GM12878 (cell line): ENCODE measurements at regions not wholly inside any gene's neighbourhood (a gene's known extent, or its start where the extent isn't known, plus 50 kb on each side); places are given as distances from the start of the nearest gene placed in this dataset.

ENCODE experiments used
- ATAC-seq: fragments of 200-7000 bp; cut with Tn5 transposase; 3 replicates; pipeline ENCODE4 v1.9.1; 2020; ENCODE audit warnings: mild to moderate bottlenecking, moderate library complexity
- BruUV-seq: library from RNA; stranded (reverse); fragments of 400-500 nt; replicated peaks from 2 replicates; lab custom pipeline; 2021; lab: Mats Ljungman, UMichigan
- CTCF ChIA-PET: fragments of 300-600 bp; sonication (Branson Sonifier 250); formaldehyde crosslinking; extraction: SDS; loops from one replicate; lab custom pipeline; 2021; ENCODE audit warnings: inconsistent platforms; lab: Yijun Ruan, JAX
- POLR2A ChIA-PET: fragments of 350-600 bp; formaldehyde crosslinking; extraction: SDS; loops from one replicate; lab custom pipeline; 2021; ENCODE audit warnings: inconsistent platforms; lab: Charles Lee
- RAD21 ChIA-PET: fragments of 300-600 bp; sonication (Branson Sonifier 250); formaldehyde crosslinking; loops from one replicate; lab custom pipeline; 2023; ENCODE audit warnings: antibody characterized with exemption; ENCODE audit not compliant: unreplicated experiment; lab: Charles Lee
- SMC1A ChIA-PET: fragments of 300-600 bp; sonication (Branson Sonifier 250); formaldehyde crosslinking; loops from one replicate; lab custom pipeline; 2023; ENCODE audit not compliant: unreplicated experiment, uncharacterized antibody; lab: Charles Lee
- DNase-seq: peaks from one replicate; pipeline ENCODE4 v3.0.0-alpha.2; 2011; ENCODE audit warnings: low read depth, low spot score
- FAIRE-seq: peaks from 3 replicates; lab custom pipeline; 2011; peaks lifted over from hg19 to GRCh38; lab: Jason Lieb, UNC
- H2AFZ ChIP-seq: 2 replicates; pipeline ENCODE4 v1.6.0; 2011; ENCODE audit warnings: low read depth, low read length, control low read depth; ENCODE audit not compliant: control insufficient read depth
- H3K27ac ChIP-seq: 2 replicates; pipeline ENCODE4 v1.5.1; 2011; ENCODE audit warnings: control low read depth; ENCODE audit not compliant: control insufficient read depth, insufficient read depth
- H3K27me3 ChIP-seq, 2 experiments: replicated peaks in 1 of 2; 2 replicates each; pipeline versions ENCODE4 v1.6.0 to v1.6.1; 2011; ENCODE audit warnings: low read length in 1 of 2; ENCODE audit not compliant: control insufficient read depth in 2 of 2, insufficient read depth in 2 of 2
- H3K36me3 ChIP-seq, 2 experiments: 2 replicates each; pipeline ENCODE4 v1.5.1; 2011; ENCODE audit warnings: low read length in 1 of 2; ENCODE audit not compliant: control insufficient read depth in 2 of 2, insufficient read depth in 2 of 2
- H3K4me1 ChIP-seq: 2 replicates; pipeline ENCODE4 v1.6.1; 2011; ENCODE audit warnings: mild to moderate bottlenecking, low read length, moderate library complexity, mixed read lengths; ENCODE audit not compliant: control insufficient read depth, insufficient read depth
- H3K4me2 ChIP-seq: 2 replicates; pipeline ENCODE4 v1.6.0; 2011; ENCODE audit warnings: control low read depth; ENCODE audit not compliant: control insufficient read depth, insufficient read depth
- H3K4me3 ChIP-seq: fragments of 200-600 bp; sonication (generic); 2 replicates; pipeline ENCODE4 v1.5.1; 2016
- H3K79me2 ChIP-seq: 2 replicates; pipeline ENCODE4 v1.6.0; 2011; ENCODE audit warnings: low read length; ENCODE audit not compliant: control insufficient read depth, insufficient read depth
- H3K9ac ChIP-seq: 2 replicates; pipeline ENCODE4 v1.8.0; 2011; ENCODE audit warnings: low read length, control low read depth, mixed read lengths; ENCODE audit not compliant: control insufficient read depth, insufficient read depth
- H3K9me3 ChIP-seq: replicated peaks from 3 replicates; pipeline ENCODE4 v1.5.1; 2011; ENCODE audit warnings: mild to moderate bottlenecking, low read length; ENCODE audit not compliant: control insufficient read depth, insufficient read depth
- H4K20me1 ChIP-seq: 2 replicates; pipeline ENCODE4 v1.6.0; 2011; ENCODE audit not compliant: control insufficient read depth, insufficient read depth
- CHD1 ChIP-seq: IDR thresholded peaks from 2 replicates; pipeline ENCODE4 v1.6.1; 2012; ENCODE audit warnings: low read depth, low read length, improper control_type of control experiment
- CHD2 ChIP-seq: IDR thresholded peaks from 2 replicates; pipeline ENCODE4 v1.6.1; 2011; ENCODE audit warnings: low read depth, low read length, improper control_type of control experiment, borderline replicate concordance
- CREB1 ChIP-seq: IDR thresholded peaks from 2 replicates; pipeline ENCODE4 v1.6.1; 2012; ENCODE audit warnings: low read depth, mild to moderate bottlenecking, inconsistent platforms
- EGR1 ChIP-seq, 2 experiments: IDR thresholded peaks; 1 replicate in 1 of 2; 2 replicates in 1 of 2; pipeline ENCODE4 v1.6.1; 2011 to 2012; ENCODE audit warnings: low read depth in 2 of 2, low read length in 2 of 2, borderline replicate concordance in 1 of 2, mild to moderate bottlenecking in 1 of 2, moderate library complexity in 1 of 2
- HDAC2 ChIP-seq: fragments of 200-600 bp; sonication (generic); IDR thresholded peaks from 2 replicates; pipeline ENCODE4 v1.6.1; 2017
- IRF4 ChIP-seq: IDR thresholded peaks from 2 replicates; pipeline ENCODE4 v1.6.1; 2011; ENCODE audit warnings: low read depth, low read length
- MTA2 ChIP-seq: fragments of 450-650 bp; IDR thresholded peaks from 2 replicates; pipeline ENCODE4 v1.6.1; 2016; ENCODE audit warnings: low read depth, mild to moderate bottlenecking, moderate library complexity
- MYB ChIP-seq: fragments of 150-350 bp; IDR thresholded peaks from 2 replicates; pipeline ENCODE4 v1.6.1; 2014; ENCODE audit warnings: mild to moderate bottlenecking, low read depth, low read length, borderline replicate concordance
- NFIC ChIP-seq: IDR thresholded peaks from 2 replicates; pipeline ENCODE4 v1.6.1; 2012; ENCODE audit warnings: low read depth, mild to moderate bottlenecking, inconsistent platforms, low read length, moderate library complexity
- NRF1 ChIP-seq: conservative IDR thresholded peaks from 2 replicates; pipeline ENCODE4 v1.6.1; 2011; ENCODE audit warnings: mild to moderate bottlenecking, low read depth, low read length, improper control_type of control experiment
- PAX8 ChIP-seq: fragments of 450-650 bp; IDR thresholded peaks from 2 replicates; pipeline ENCODE4 v1.6.1; 2017; ENCODE audit warnings: mild to moderate bottlenecking, moderate library complexity
- SIN3A ChIP-seq: IDR thresholded peaks from 2 replicates; pipeline ENCODE4 v1.6.1; 2012; ENCODE audit warnings: low read depth, low read length, improper control_type of control experiment
- SP1 ChIP-seq: IDR thresholded peaks from one replicate; pipeline ENCODE4 v1.6.1; 2011; ENCODE audit warnings: low read depth, low read length
- SPI1 ChIP-seq: IDR thresholded peaks from 2 replicates; pipeline ENCODE4 v1.6.1; 2011; ENCODE audit warnings: low read depth, mild to moderate bottlenecking, low read length, moderate library complexity, borderline replicate concordance; ENCODE audit not compliant: insufficient read depth
- SRF ChIP-seq, 2 experiments: IDR thresholded peaks; 2 replicates each; pipeline ENCODE4 v1.6.1; 2011; ENCODE audit warnings: low read depth in 2 of 2, low read length in 2 of 2, mild to moderate bottlenecking in 1 of 2, moderate library complexity in 1 of 2
- STAT3 ChIP-seq: IDR thresholded peaks from 2 replicates; pipeline ENCODE4 v1.6.1; 2011; ENCODE audit warnings: low read depth, low read length, improper control_type of control experiment
- TCF3 ChIP-seq: IDR thresholded peaks from 2 replicates; pipeline ENCODE4 v1.6.1; 2012; ENCODE audit warnings: low read depth, mild to moderate bottlenecking, low read length, borderline replicate concordance; ENCODE audit not compliant: insufficient read depth
- WGBS: methylation state at CpG from one replicate; pipeline ENCODE4 v1.1.6; 2016; ENCODE audit warnings: low lambda C conversion rate; ENCODE audit not compliant: insufficient replicate concordance, insufficient coverage; ENCODE audit errors: missing lambda C conversion rate; 5-methylcytosine and 5-hydroxymethylcytosine counted together
- in situ Hi-C: fragments of 300-500 bp; cut with MboI; formaldehyde crosslinking; loops from 9 replicates; pipeline ENCODE4 v1.14.3; 2018; ENCODE audit warnings: mixed read lengths
- intact Hi-C: fragments of 100-400 bp; cut with micrococcal nuclease; formaldehyde crosslinking; loops from one replicate; pipeline ENCODE4 v1.14.2; 2022; ENCODE audit not compliant: unreplicated experiment
- TF ChIP-seq, protein P1 (sequence below): fragments of 450-650 bp; IDR thresholded peaks from 2 replicates; pipeline ENCODE4 v1.6.1; 2014; ENCODE audit warnings: mild to moderate bottlenecking
- TF ChIP-seq, protein P2 (sequence below): fragments of 150-350 bp; IDR thresholded peaks from 2 replicates; pipeline ENCODE4 v1.6.1; 2016; ENCODE audit warnings: low read depth, low read length

DNA sequence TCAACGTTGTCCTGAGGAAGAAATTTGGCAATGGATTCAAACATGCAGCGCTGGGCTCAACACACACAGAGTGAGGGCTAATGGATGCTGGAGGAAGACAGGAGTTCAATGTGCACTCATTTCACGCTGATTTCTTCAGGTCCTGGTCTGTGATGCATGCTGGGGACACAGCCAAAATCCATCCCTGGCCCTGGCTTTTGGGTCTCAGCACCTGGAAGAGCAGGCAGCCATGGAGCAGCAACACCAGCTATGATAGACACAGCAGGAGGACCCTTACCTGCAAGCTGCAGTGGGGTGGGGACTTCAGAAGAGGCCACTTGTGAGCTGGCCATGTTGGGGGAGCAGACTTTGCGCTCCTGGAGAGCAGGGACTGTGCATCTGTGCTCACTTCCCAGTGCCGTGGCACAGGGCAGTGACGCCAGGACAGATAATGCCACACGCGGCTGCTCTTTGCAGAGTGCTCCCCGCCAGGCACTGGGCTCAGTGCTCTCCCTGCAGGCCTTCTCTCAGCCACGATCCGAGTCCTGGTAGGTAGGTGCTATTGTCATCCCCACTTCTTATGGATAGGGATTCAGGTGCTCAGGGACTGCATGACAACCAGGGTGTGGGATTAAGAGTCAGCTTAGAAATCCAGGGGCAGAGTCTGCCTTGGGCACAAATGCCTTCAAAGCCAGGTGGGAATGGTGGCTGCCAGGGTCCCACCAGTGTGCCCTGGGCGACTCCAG is 138.8 kb upstream of the UNC5B start:
- Histone ChIP-seq H3K9me3 (no peaks in the 10 kb centered on the region), H3K36me3 (no peaks in the 10 kb centered on the region), H3K27ac (no peak overlapping the region), H3K4me2 (no peak overlapping the region), H3K27me3 (peaks cover 0 to 6% of the 10 kb centered on the region in 2 experiments; a peak in 3 of 4 replicates), H3K4me1 (no peaks in the 10 kb centered on the region), H4K20me1 (no peaks in the 10 kb centered on the region; the same call in 1 of the 2 replicates), H3K4me3 (no peak overlapping the region), H3K9ac (no peak overlapping the region), H3K79me2 (no peaks in the 10 kb centered on the region), H2AFZ (no peak overlapping the region)
- in situ Hi-C loops (no loop called here), intact Hi-C loops (no loop called here)
- DNase-seq (no peak), FAIRE-seq (no peak), ATAC-seq (no peak)
- CTCF ChIA-PET: no interaction called here
- WGBS: 30% methylated on average over 11 of the region's 12 CpGs
- TF ChIP-seq CHD1 (no peak), SRF (IDR thresholded peaks at IDR 0.05; ENCODE audit: low read depth in 2 of 2, low read length in 2 of 2) (no peak), MTA2 (no peak), STAT3 (no peak), HDAC2 (no peak), TCF3 (no peak), NFIC (no peak), PAX8 (no peak), IRF4 (no peak), SP1 (no peak), SIN3A (no peak), MYB (no peak), NRF1 (no peak), EGR1 (IDR thresholded peaks at IDR 0.05; ENCODE audit: borderline replicate concordance in 1 of 2, low read depth in 2 of 2, low read length in 2 of 2) (no peak), SPI1 (no peak), CREB1 (no peak), CHD2 (no peak)
- TF ChIP-seq, protein P1, sequence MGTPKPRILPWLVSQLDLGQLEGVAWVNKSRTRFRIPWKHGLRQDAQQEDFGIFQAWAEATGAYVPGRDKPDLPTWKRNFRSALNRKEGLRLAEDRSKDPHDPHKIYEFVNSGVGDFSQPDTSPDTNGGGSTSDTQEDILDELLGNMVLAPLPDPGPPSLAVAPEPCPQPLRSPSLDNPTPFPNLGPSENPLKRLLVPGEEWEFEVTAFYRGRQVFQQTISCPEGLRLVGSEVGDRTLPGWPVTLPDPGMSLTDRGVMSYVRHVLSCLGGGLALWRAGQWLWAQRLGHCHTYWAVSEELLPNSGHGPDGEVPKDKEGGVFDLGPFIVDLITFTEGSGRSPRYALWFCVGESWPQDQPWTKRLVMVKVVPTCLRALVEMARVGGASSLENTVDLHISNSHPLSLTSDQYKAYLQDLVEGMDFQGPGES: no peak
- TF ChIP-seq, protein P2, sequence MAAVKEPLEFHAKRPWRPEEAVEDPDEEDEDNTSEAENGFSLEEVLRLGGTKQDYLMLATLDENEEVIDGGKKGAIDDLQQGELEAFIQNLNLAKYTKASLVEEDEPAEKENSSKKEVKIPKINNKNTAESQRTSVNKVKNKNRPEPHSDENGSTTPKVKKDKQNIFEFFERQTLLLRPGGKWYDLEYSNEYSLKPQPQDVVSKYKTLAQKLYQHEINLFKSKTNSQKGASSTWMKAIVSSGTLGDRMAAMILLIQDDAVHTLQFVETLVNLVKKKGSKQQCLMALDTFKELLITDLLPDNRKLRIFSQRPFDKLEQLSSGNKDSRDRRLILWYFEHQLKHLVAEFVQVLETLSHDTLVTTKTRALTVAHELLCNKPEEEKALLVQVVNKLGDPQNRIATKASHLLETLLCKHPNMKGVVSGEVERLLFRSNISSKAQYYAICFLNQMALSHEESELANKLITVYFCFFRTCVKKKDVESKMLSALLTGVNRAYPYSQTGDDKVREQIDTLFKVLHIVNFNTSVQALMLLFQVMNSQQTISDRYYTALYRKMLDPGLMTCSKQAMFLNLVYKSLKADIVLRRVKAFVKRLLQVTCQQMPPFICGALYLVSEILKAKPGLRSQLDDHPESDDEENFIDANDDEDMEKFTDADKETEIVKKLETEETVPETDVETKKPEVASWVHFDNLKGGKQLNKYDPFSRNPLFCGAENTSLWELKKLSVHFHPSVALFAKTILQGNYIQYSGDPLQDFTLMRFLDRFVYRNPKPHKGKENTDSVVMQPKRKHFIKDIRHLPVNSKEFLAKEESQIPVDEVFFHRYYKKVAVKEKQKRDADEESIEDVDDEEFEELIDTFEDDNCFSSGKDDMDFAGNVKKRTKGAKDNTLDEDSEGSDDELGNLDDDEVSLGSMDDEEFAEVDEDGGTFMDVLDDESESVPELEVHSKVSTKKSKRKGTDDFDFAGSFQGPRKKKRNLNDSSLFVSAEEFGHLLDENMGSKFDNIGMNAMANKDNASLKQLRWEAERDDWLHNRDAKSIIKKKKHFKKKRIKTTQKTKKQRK: no peak
- RAD21 ChIA-PET: no interaction called here
- no TSS peak for BruUV-seq
- SMC1A ChIA-PET: no interaction called here
- POLR2A ChIA-PET: no interaction called here
